Liver (tissue), 8 donors: ENCODE measurements at regions not wholly inside any gene's neighbourhood (a gene's known extent, or its start where the extent isn't known, plus 50 kb on each side); places are given as distances from the start of the nearest gene placed in this dataset.

ENCODE experiments used
- DNase-seq: peaks from one replicate; pipeline ENCODE4 v3.0.0-alpha.2; 2017; ENCODE audit warnings: low spot score
- H3K27ac ChIP-seq, 2 donors: one replicate each; pipeline ENCODE4 v1.7.0; 2013; ENCODE audit warnings: inconsistent platforms in 2 of 2, low read length in 2 of 2, control low read depth in 1 of 2, low read depth in 1 of 2, mild to moderate bottlenecking in 1 of 2
- H3K27me3 ChIP-seq, 4 donors: one replicate each; pipeline versions ENCODE4 v1.6.1 to v1.7.0; 2013; ENCODE audit warnings: low read length in 3 of 4, inconsistent platforms in 1 of 4, mild to moderate bottlenecking in 1 of 4, moderate library complexity in 1 of 4; ENCODE audit not compliant: control insufficient read depth in 4 of 4, insufficient read depth in 4 of 4
- H3K36me3 ChIP-seq, 4 donors: one replicate each; pipeline versions ENCODE4 v1.6.1 to v1.7.0; 2013; ENCODE audit warnings: low read length in 3 of 4, mild to moderate bottlenecking in 3 of 4, low read depth in 1 of 4, moderate library complexity in 1 of 4; ENCODE audit not compliant: control insufficient read depth in 4 of 4, insufficient read depth in 3 of 4
- H3K4me1 ChIP-seq, 4 donors: one replicate each; pipeline versions ENCODE4 v1.6.1 to v1.7.0; 2013; ENCODE audit warnings: low read length in 3 of 4, mild to moderate bottlenecking in 3 of 4, moderate library complexity in 1 of 4; ENCODE audit not compliant: control insufficient read depth in 4 of 4, insufficient read depth in 4 of 4
- H3K4me3 ChIP-seq, 3 donors: one replicate each; pipeline versions ENCODE4 v1.6.1 to v1.7.0; 2013; ENCODE audit warnings: low read length in 3 of 3, control low read depth in 1 of 3, low read depth in 1 of 3, mild to moderate bottlenecking in 1 of 3
- H3K9ac ChIP-seq, 2 donors: one replicate each; pipeline ENCODE4 v1.7.0; 2013; ENCODE audit warnings: low read length in 2 of 2, mild to moderate bottlenecking in 2 of 2, moderate library complexity in 2 of 2, control low read depth in 1 of 2, low read depth in 1 of 2
- H3K9me3 ChIP-seq, 4 donors: one replicate each; pipeline versions ENCODE4 v1.6.1 to v1.7.0; 2013; ENCODE audit warnings: low read length in 3 of 4; ENCODE audit not compliant: control insufficient read depth in 4 of 4
- EGR1 ChIP-seq, 2 donors: IDR thresholded peaks; 2 replicates each; pipeline ENCODE4 v1.6.1; 2016 to 2018; ENCODE audit warnings: antibody characterized with exemption in 2 of 2, low read depth in 2 of 2
- FOXA1 ChIP-seq: IDR thresholded peaks from 2 replicates; pipeline ENCODE4 v1.6.1; 2016; ENCODE audit warnings: antibody characterized with exemption
- FOXA2 ChIP-seq: IDR thresholded peaks from 2 replicates; pipeline ENCODE4 v1.6.1; 2016; ENCODE audit warnings: antibody characterized with exemption
- GABPA ChIP-seq, 2 donors: IDR thresholded peaks in 1 of 2; conservative IDR thresholded peaks in 1 of 2; 2 replicates each; pipeline ENCODE4 v1.6.1; 2016; ENCODE audit warnings: antibody characterized with exemption in 2 of 2, mild to moderate bottlenecking in 1 of 2, moderate library complexity in 1 of 2
- HNF4A ChIP-seq, 2 donors: conservative IDR thresholded peaks; 2 replicates each; pipeline ENCODE4 v1.6.1; 2016; ENCODE audit warnings: antibody characterized with exemption in 2 of 2, mild to moderate bottlenecking in 2 of 2
- JUND ChIP-seq, 2 donors: IDR thresholded peaks; 2 replicates each; pipeline ENCODE4 v1.6.1; 2016; ENCODE audit warnings: antibody characterized with exemption in 2 of 2
- NR2F2 ChIP-seq: IDR thresholded peaks from 2 replicates; pipeline ENCODE4 v1.6.1; 2016; ENCODE audit warnings: antibody characterized with exemption
- RAD21 ChIP-seq, 2 donors: IDR thresholded peaks; 2 replicates each; pipeline ENCODE4 v1.6.1; 2016; ENCODE audit warnings: antibody characterized with exemption in 2 of 2, mild to moderate bottlenecking in 2 of 2
- RXRA ChIP-seq, 2 donors: IDR thresholded peaks; 2 replicates each; pipeline ENCODE4 v1.6.1; 2017 to 2018; ENCODE audit warnings: antibody characterized with exemption in 2 of 2, mild to moderate bottlenecking in 1 of 2
- SP1 ChIP-seq: IDR thresholded peaks from 2 replicates; pipeline ENCODE4 v1.6.1; 2018; ENCODE audit warnings: antibody characterized with exemption, mild to moderate bottlenecking
- TAF1 ChIP-seq: conservative IDR thresholded peaks from 2 replicates; pipeline ENCODE4 v1.6.1; 2016; ENCODE audit warnings: antibody characterized with exemption, mild to moderate bottlenecking
- WGBS: extraction: QIAGEN DNeasy Blood & Tissue Kit; methylation state at CpG from one replicate; pipeline ENCODE4 v1.1.7; 2013; 5-methylcytosine and 5-hydroxymethylcytosine counted together
- TF ChIP-seq, protein P1 (sequence below): IDR thresholded peaks from 2 replicates; pipeline ENCODE4 v1.6.1; 2016; ENCODE audit warnings: antibody characterized with exemption
- TF ChIP-seq, protein P2 (sequence below): fragments of 150-350 bp; IDR thresholded peaks from 2 replicates; pipeline ENCODE4 v1.5.1; 2017; ENCODE audit warnings: improper control_type of control experiment, low read depth, low read length; ENCODE audit not compliant: missing input control
- TF ChIP-seq, protein P3 (sequence below): IDR thresholded peaks from 2 replicates; pipeline ENCODE4 v1.6.1; 2016; ENCODE audit warnings: antibody characterized with exemption
- TF ChIP-seq, protein P4 (sequence below): IDR thresholded peaks from 2 replicates; pipeline ENCODE4 v1.6.1; 2016; ENCODE audit warnings: antibody characterized with exemption
- donor health status: healthy.
- donor health status: healthy.
- donor health status: healthy.
- donor health status: healthy.
- donor health status: healthy.

DNA sequence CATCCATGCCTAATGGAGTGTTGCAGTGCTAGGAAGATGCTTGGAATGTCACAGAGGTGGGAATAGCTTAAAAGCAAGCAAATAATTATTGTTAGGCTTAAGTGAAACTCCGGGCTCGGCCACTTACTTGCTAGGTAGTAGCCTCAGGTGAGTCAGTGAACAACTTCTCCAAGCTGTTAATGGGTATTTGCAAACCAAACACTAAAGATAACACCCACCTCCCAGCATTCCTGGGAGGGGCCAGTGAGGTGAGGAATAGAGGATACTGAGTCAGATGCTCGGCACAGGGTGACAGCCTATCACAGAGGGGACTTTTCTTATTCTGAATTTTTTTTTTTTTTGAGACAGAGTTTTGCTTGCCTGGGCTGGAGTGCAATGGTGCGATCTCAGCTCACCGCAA is 151.2 kb upstream of the RFLNA start:
- 90% methylated on average over 5 of the region's 5 CpGs for WGBS
- DNase-seq: no peak

DNA sequence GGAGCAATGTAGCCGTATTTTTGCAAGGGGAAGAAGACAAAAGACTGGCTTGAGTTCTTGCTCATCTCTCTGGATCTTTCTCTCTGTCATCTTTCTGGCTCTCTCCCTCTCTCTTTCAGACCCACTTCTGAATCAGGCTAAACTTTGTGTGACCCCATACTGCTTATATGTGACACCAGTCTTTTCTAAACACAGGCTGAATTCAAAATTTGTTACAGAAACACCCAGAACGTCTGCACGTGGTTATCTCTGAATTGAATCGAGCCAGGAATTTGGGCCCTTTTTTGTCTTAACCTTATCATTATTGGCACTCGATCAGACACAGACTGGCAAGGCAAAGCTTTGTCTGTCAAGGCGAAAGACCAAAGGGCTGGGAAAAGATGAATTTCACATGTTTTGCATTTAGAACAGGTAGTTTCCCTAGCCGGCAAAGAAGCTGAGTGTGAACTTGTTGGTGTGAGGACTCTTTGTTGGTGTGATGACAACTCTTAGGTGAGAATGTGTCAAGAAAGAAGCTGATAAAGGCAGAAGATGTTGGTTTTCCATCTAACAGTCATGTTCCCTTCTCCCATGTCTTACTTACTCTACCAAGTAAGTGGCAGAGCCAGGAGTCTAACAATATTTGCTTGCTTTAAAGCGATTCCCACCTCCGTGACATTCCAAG is 150.2 kb upstream of the RFLNA start:
- WGBS: 81% methylated on average over 9 of the region's 9 CpGs
- Histone ChIP-seq H3K9me3 (peaks cover 0 to 7% (median under 1%) of the 10 kb centered on the region in 4 donors), H3K36me3 (no peaks in the 10 kb centered on the region), H3K27me3 (no peaks in the 10 kb centered on the region), H3K4me3 (no peak overlapping the region), H3K27ac (no peak overlapping the region), H3K9ac (no peak overlapping the region), H3K4me1 (no peaks in the 10 kb centered on the region)
- no peak for DNase-seq
- TF ChIP-seq RXRA (IDR thresholded peaks at IDR 0.05) (no peak), RAD21 (IDR thresholded peaks at IDR 0.05) (no peak), NR2F2 (no peak), FOXA2 (no peak), EGR1 (IDR thresholded peaks at IDR 0.05; ENCODE audit: low read depth in 2 of 2) (no peak), FOXA1 (no peak), HNF4A (conservative IDR thresholded peaks at IDR 0.05) (no peak), TAF1 (no peak), SP1 (no peak), JUND (IDR thresholded peaks at IDR 0.05) (no peak)
- TF ChIP-seq, protein P1, sequence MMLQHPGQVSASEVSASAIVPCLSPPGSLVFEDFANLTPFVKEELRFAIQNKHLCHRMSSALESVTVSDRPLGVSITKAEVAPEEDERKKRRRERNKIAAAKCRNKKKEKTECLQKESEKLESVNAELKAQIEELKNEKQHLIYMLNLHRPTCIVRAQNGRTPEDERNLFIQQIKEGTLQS: no peak
- TF ChIP-seq, protein P2, sequence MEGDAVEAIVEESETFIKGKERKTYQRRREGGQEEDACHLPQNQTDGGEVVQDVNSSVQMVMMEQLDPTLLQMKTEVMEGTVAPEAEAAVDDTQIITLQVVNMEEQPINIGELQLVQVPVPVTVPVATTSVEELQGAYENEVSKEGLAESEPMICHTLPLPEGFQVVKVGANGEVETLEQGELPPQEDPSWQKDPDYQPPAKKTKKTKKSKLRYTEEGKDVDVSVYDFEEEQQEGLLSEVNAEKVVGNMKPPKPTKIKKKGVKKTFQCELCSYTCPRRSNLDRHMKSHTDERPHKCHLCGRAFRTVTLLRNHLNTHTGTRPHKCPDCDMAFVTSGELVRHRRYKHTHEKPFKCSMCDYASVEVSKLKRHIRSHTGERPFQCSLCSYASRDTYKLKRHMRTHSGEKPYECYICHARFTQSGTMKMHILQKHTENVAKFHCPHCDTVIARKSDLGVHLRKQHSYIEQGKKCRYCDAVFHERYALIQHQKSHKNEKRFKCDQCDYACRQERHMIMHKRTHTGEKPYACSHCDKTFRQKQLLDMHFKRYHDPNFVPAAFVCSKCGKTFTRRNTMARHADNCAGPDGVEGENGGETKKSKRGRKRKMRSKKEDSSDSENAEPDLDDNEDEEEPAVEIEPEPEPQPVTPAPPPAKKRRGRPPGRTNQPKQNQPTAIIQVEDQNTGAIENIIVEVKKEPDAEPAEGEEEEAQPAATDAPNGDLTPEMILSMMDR: no peak
- TF ChIP-seq, protein P3, sequence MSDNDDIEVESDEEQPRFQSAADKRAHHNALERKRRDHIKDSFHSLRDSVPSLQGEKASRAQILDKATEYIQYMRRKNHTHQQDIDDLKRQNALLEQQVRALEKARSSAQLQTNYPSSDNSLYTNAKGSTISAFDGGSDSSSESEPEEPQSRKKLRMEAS: no peak
- TF ChIP-seq, protein P4, sequence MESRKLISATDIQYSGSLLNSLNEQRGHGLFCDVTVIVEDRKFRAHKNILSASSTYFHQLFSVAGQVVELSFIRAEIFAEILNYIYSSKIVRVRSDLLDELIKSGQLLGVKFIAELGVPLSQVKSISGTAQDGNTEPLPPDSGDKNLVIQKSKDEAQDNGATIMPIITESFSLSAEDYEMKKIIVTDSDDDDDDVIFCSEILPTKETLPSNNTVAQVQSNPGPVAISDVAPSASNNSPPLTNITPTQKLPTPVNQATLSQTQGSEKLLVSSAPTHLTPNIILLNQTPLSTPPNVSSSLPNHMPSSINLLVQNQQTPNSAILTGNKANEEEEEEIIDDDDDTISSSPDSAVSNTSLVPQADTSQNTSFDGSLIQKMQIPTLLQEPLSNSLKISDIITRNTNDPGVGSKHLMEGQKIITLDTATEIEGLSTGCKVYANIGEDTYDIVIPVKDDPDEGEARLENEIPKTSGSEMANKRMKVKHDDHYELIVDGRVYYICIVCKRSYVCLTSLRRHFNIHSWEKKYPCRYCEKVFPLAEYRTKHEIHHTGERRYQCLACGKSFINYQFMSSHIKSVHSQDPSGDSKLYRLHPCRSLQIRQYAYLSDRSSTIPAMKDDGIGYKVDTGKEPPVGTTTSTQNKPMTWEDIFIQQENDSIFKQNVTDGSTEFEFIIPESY: no peak

More for the DNA sequence above, 151.2 kb upstream of the RFLNA start:
- Histone ChIP-seq H3K27ac (no peak overlapping the region), H3K9me3 (peaks cover 0 to 7% (median under 1%) of the 10 kb centered on the region in 4 donors), H3K27me3 (no peaks in the 10 kb centered on the region), H3K4me3 (no peak overlapping the region), H3K36me3 (no peaks in the 10 kb centered on the region), H3K9ac (no peak overlapping the region), H3K4me1 (no peaks in the 10 kb centered on the region)
- no peak for TF ChIP-seq FOXA2
- TF ChIP-seq, protein P2: no peak
- no peak for TF ChIP-seq TAF1
- no peak for TF ChIP-seq RXRA (IDR thresholded peaks at IDR 0.05)
- TF ChIP-seq GABPA (IDR thresholded peaks at IDR 0.05 in 1 of 2, conservative IDR thresholded peaks at IDR 0.05 in 1 of 2): no peak
- no peak for TF ChIP-seq JUND (IDR thresholded peaks at IDR 0.05)
- no peak for TF ChIP-seq RAD21 (IDR thresholded peaks at IDR 0.05)
- TF ChIP-seq, protein P3: no peak
